GM12878 (cell line): ENCODE measurements at regions not wholly inside any gene's neighbourhood (a gene's known extent, or its start where the extent isn't known, plus 50 kb on each side); places are given as distances from the start of the nearest gene placed in this dataset.

Experiments
- ATAC-seq: fragments of 200-7000 bp; cut with Tn5 transposase; 3 replicates; pipeline ENCODE4 v1.9.1; 2020; ENCODE audit warnings: mild to moderate bottlenecking, moderate library complexity
- BruUV-seq: library from RNA; stranded (reverse); fragments of 400-500 nt; replicated peaks from 2 replicates; lab custom pipeline; 2021; lab: Mats Ljungman, UMichigan
- CTCF ChIA-PET: fragments of 300-600 bp; sonication (Branson Sonifier 250); formaldehyde crosslinking; extraction: SDS; loops from one replicate; lab custom pipeline; 2021; ENCODE audit warnings: inconsistent platforms; lab: Yijun Ruan, JAX
- POLR2A ChIA-PET: fragments of 350-600 bp; formaldehyde crosslinking; extraction: SDS; loops from one replicate; lab custom pipeline; 2021; ENCODE audit warnings: inconsistent platforms; lab: Charles Lee
- RAD21 ChIA-PET: fragments of 300-600 bp; sonication (Branson Sonifier 250); formaldehyde crosslinking; loops from one replicate; lab custom pipeline; 2023; ENCODE audit warnings: antibody characterized with exemption; ENCODE audit not compliant: unreplicated experiment; lab: Charles Lee
- SMC1A ChIA-PET: fragments of 300-600 bp; sonication (Branson Sonifier 250); formaldehyde crosslinking; loops from one replicate; lab custom pipeline; 2023; ENCODE audit not compliant: unreplicated experiment, uncharacterized antibody; lab: Charles Lee
- DNase-seq: peaks from one replicate; pipeline ENCODE4 v3.0.0-alpha.2; 2011; ENCODE audit warnings: low read depth, low spot score
- FAIRE-seq: peaks from 3 replicates; lab custom pipeline; 2011; peaks lifted over from hg19 to GRCh38; lab: Jason Lieb, UNC
- H2AFZ ChIP-seq: 2 replicates; pipeline ENCODE4 v1.6.0; 2011; ENCODE audit warnings: low read depth, low read length, control low read depth; ENCODE audit not compliant: control insufficient read depth
- H3K27ac ChIP-seq: 2 replicates; pipeline ENCODE4 v1.5.1; 2011; ENCODE audit warnings: control low read depth; ENCODE audit not compliant: control insufficient read depth, insufficient read depth
- H3K27me3 ChIP-seq, 2 experiments: replicated peaks in 1 of 2; 2 replicates each; pipeline versions ENCODE4 v1.6.0 to v1.6.1; 2011; ENCODE audit warnings: low read length in 1 of 2; ENCODE audit not compliant: control insufficient read depth in 2 of 2, insufficient read depth in 2 of 2
- H3K36me3 ChIP-seq, 2 experiments: 2 replicates each; pipeline ENCODE4 v1.5.1; 2011; ENCODE audit warnings: low read length in 1 of 2; ENCODE audit not compliant: control insufficient read depth in 2 of 2, insufficient read depth in 2 of 2
- H3K4me1 ChIP-seq: 2 replicates; pipeline ENCODE4 v1.6.1; 2011; ENCODE audit warnings: mild to moderate bottlenecking, low read length, moderate library complexity, mixed read lengths; ENCODE audit not compliant: control insufficient read depth, insufficient read depth
- H3K4me2 ChIP-seq: 2 replicates; pipeline ENCODE4 v1.6.0; 2011; ENCODE audit warnings: control low read depth; ENCODE audit not compliant: control insufficient read depth, insufficient read depth
- H3K4me3 ChIP-seq: fragments of 200-600 bp; sonication (generic); 2 replicates; pipeline ENCODE4 v1.5.1; 2016
- H3K79me2 ChIP-seq: 2 replicates; pipeline ENCODE4 v1.6.0; 2011; ENCODE audit warnings: low read length; ENCODE audit not compliant: control insufficient read depth, insufficient read depth
- H3K9ac ChIP-seq: 2 replicates; pipeline ENCODE4 v1.8.0; 2011; ENCODE audit warnings: low read length, control low read depth, mixed read lengths; ENCODE audit not compliant: control insufficient read depth, insufficient read depth
- H3K9me3 ChIP-seq: replicated peaks from 3 replicates; pipeline ENCODE4 v1.5.1; 2011; ENCODE audit warnings: mild to moderate bottlenecking, low read length; ENCODE audit not compliant: control insufficient read depth, insufficient read depth
- H4K20me1 ChIP-seq: 2 replicates; pipeline ENCODE4 v1.6.0; 2011; ENCODE audit not compliant: control insufficient read depth, insufficient read depth
- RCOR1 ChIP-seq: conservative IDR thresholded peaks from 2 replicates; pipeline ENCODE4 v1.6.1; 2012; ENCODE audit warnings: low read depth, low read length, improper control_type of control experiment
- SIX5 ChIP-seq: IDR thresholded peaks from 2 replicates; pipeline ENCODE4 v1.6.1; 2011; ENCODE audit warnings: mild to moderate bottlenecking, low read depth, low read length, moderate library complexity; ENCODE audit not compliant: severe bottlenecking
- SRF ChIP-seq, 2 experiments: IDR thresholded peaks; 2 replicates each; pipeline ENCODE4 v1.6.1; 2011; ENCODE audit warnings: low read depth in 2 of 2, low read length in 2 of 2, mild to moderate bottlenecking in 1 of 2, moderate library complexity in 1 of 2
- SUZ12 ChIP-seq: fragments of 200-600 bp; sonication (generic); IDR thresholded peaks from one replicate; pipeline ENCODE4 v1.6.1; 2018; ENCODE audit warnings: antibody characterized with exemption, mild to moderate bottlenecking; ENCODE audit not compliant: unreplicated experiment
- TCF3 ChIP-seq: IDR thresholded peaks from 2 replicates; pipeline ENCODE4 v1.6.1; 2012; ENCODE audit warnings: low read depth, mild to moderate bottlenecking, low read length, borderline replicate concordance; ENCODE audit not compliant: insufficient read depth
- WGBS: methylation state at CpG from one replicate; pipeline ENCODE4 v1.1.6; 2016; ENCODE audit warnings: low lambda C conversion rate; ENCODE audit not compliant: insufficient replicate concordance, insufficient coverage; ENCODE audit errors: missing lambda C conversion rate; 5-methylcytosine and 5-hydroxymethylcytosine counted together
- in situ Hi-C: fragments of 300-500 bp; cut with MboI; formaldehyde crosslinking; loops from 9 replicates; pipeline ENCODE4 v1.14.3; 2018; ENCODE audit warnings: mixed read lengths
- intact Hi-C: fragments of 100-400 bp; cut with micrococcal nuclease; formaldehyde crosslinking; loops from one replicate; pipeline ENCODE4 v1.14.2; 2022; ENCODE audit not compliant: unreplicated experiment
- TF ChIP-seq, protein P1 (sequence below): fragments of 450-650 bp; conservative IDR thresholded peaks from 2 replicates; pipeline ENCODE4 v1.6.1; 2017; ENCODE audit warnings: mild to moderate bottlenecking, moderate library complexity
- TF ChIP-seq, protein P2 (sequence below): fragments of 450-650 bp; formaldehyde crosslinking; IDR thresholded peaks from 2 replicates; pipeline ENCODE4 v1.4.0; 2022; ENCODE audit warnings: mild to moderate bottlenecking, moderate library complexity
- TF ChIP-seq, protein P3 (sequence below): fragments of 450-650 bp; IDR thresholded peaks from 2 replicates; pipeline ENCODE4 v1.6.1; 2017; ENCODE audit warnings: antibody characterized with exemption, mild to moderate bottlenecking, moderate library complexity
- TF ChIP-seq, protein P4 (sequence below): fragments of 450-650 bp; IDR thresholded peaks from 2 replicates; pipeline ENCODE4 v1.6.1; 2017; ENCODE audit warnings: mild to moderate bottlenecking, low read depth, inconsistent platforms; ENCODE audit not compliant: poor library complexity, severe bottlenecking
- TF ChIP-seq, protein P5 (sequence below): IDR thresholded peaks from 2 replicates; pipeline ENCODE4 v1.6.1; 2011; ENCODE audit warnings: mild to moderate bottlenecking, low read depth, low read length, moderate library complexity; ENCODE audit not compliant: insufficient replicate concordance

DNA sequence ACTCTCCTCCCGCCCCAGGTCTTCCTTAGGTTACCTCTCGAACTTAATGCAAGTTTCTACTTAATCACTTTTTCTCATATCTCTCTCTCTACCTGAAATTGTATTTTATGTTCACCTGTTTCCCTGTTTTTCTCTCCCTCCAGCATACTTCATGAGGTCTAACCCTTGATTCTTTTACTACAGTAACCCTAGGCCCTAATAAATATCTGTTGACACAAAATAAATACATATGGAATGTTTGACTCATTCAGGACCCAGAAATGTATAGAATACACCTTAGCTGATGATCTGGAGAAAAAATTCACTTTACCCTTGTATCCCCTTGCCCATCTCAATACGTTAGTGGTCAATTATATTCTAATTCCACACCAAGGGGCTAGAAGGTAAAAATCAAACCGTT lies 250.9 kb upstream of the PTGER4 start:
- H4K20me1 ChIP-seq, result no peaks in the 10 kb centered on the region
- H3K27me3 ChIP-seq, result no peaks in the 10 kb centered on the region
- ChIA-PET SMC1A (interaction anchor here (0.9 to 1.7 kb wide), 3 partner anchors 8 to 249 kb away, joined by 3 to 9 read pairs (median 3); no protein-coding TSS in a partner anchor), RAD21 (no interaction called here), POLR2A (no interaction called here), CTCF (interaction anchor here (1.5 kb wide), 1 partner anchor 13 kb away, joined by 3 read pairs; no protein-coding TSS in a partner anchor)
- no TSS peak for BruUV-seq
- H2AFZ ChIP-seq, result no peak overlapping the region
- in situ Hi-C loops (no loop called here), intact Hi-C loops (no loop called here)
- 81% methylated on average over 4 of the region's 4 CpGs for WGBS
- no peak overlapping the region for H3K4me3 ChIP-seq
- H3K9me3 ChIP-seq, result no peaks in the 10 kb centered on the region; the same call in 1 of the 3 replicates
- no peaks in the 10 kb centered on the region for H3K4me1 ChIP-seq
- H3K27ac ChIP-seq, result no peak overlapping the region
- no peaks in the 10 kb centered on the region for H3K79me2 ChIP-seq
- no peak overlapping the region for H3K4me2 ChIP-seq
- no peak for ATAC-seq
- H3K36me3 ChIP-seq, result no peaks in the 10 kb centered on the region
- H3K9ac ChIP-seq, result no peak overlapping the region
- DNase-seq, result no peak
- no peak for FAIRE-seq
- TF ChIP-seq SRF (IDR thresholded peaks at IDR 0.05; ENCODE audit: low read depth in 2 of 2, low read length in 2 of 2) (no peak), RCOR1 (no peak), SUZ12 (no peak), TCF3 (no peak), SIX5 (no peak)
- TF ChIP-seq, protein P1, sequence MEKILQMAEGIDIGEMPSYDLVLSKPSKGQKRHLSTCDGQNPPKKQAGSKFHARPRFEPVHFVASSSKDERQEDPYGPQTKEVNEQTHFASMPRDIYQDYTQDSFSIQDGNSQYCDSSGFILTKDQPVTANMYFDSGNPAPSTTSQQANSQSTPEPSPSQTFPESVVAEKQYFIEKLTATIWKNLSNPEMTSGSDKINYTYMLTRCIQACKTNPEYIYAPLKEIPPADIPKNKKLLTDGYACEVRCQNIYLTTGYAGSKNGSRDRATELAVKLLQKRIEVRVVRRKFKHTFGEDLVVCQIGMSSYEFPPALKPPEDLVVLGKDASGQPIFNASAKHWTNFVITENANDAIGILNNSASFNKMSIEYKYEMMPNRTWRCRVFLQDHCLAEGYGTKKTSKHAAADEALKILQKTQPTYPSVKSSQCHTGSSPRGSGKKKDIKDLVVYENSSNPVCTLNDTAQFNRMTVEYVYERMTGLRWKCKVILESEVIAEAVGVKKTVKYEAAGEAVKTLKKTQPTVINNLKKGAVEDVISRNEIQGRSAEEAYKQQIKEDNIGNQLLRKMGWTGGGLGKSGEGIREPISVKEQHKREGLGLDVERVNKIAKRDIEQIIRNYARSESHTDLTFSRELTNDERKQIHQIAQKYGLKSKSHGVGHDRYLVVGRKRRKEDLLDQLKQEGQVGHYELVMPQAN, result no peak
- TF ChIP-seq, protein P2, sequence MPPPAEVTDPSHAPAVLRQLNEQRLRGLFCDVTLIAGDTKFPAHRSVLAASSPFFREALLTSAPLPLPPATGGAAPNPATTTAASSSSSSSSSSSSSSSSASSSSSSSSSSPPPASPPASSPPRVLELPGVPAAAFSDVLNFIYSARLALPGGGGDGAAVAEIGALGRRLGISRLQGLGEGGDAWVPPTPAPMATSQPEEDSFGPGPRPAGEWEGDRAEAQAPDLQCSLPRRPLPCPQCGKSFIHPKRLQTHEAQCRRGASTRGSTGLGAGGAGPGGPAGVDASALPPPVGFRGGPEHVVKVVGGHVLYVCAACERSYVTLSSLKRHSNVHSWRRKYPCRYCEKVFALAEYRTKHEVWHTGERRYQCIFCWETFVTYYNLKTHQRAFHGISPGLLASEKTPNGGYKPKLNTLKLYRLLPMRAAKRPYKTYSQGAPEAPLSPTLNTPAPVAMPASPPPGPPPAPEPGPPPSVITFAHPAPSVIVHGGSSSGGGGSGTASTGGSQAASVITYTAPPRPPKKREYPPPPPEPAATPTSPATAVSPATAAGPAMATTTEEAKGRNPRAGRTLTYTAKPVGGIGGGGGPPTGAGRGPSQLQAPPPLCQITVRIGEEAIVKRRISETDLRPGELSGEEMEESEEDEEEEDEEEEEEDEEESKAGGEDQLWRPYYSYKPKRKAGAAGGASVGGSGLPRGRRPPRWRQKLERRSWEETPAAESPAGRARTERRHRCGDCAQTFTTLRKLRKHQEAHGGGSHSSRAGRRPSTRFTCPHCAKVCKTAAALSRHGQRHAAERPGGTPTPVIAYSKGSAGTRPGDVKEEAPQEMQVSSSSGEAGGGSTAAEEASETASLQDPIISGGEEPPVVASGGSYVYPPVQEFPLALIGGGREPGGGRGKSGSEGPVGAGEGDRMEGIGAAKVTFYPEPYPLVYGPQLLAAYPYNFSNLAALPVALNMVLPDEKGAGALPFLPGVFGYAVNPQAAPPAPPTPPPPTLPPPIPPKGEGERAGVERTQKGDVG (CRISPR knock-in tag), result no peak
- TF ChIP-seq, protein P3, sequence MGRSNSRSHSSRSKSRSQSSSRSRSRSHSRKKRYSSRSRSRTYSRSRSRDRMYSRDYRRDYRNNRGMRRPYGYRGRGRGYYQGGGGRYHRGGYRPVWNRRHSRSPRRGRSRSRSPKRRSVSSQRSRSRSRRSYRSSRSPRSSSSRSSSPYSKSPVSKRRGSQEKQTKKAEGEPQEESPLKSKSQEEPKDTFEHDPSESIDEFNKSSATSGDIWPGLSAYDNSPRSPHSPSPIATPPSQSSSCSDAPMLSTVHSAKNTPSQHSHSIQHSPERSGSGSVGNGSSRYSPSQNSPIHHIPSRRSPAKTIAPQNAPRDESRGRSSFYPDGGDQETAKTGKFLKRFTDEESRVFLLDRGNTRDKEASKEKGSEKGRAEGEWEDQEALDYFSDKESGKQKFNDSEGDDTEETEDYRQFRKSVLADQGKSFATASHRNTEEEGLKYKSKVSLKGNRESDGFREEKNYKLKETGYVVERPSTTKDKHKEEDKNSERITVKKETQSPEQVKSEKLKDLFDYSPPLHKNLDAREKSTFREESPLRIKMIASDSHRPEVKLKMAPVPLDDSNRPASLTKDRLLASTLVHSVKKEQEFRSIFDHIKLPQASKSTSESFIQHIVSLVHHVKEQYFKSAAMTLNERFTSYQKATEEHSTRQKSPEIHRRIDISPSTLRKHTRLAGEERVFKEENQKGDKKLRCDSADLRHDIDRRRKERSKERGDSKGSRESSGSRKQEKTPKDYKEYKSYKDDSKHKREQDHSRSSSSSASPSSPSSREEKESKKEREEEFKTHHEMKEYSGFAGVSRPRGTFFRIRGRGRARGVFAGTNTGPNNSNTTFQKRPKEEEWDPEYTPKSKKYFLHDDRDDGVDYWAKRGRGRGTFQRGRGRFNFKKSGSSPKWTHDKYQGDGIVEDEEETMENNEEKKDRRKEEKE, result no peak
- TF ChIP-seq, protein P4, sequence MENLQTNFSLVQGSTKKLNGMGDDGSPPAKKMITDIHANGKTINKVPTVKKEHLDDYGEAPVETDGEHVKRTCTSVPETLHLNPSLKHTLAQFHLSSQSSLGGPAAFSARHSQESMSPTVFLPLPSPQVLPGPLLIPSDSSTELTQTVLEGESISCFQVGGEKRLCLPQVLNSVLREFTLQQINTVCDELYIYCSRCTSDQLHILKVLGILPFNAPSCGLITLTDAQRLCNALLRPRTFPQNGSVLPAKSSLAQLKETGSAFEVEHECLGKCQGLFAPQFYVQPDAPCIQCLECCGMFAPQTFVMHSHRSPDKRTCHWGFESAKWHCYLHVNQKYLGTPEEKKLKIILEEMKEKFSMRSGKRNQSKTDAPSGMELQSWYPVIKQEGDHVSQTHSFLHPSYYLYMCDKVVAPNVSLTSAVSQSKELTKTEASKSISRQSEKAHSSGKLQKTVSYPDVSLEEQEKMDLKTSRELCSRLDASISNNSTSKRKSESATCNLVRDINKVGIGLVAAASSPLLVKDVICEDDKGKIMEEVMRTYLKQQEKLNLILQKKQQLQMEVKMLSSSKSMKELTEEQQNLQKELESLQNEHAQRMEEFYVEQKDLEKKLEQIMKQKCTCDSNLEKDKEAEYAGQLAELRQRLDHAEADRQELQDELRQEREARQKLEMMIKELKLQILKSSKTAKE, result no peak
- TF ChIP-seq, protein P5, sequence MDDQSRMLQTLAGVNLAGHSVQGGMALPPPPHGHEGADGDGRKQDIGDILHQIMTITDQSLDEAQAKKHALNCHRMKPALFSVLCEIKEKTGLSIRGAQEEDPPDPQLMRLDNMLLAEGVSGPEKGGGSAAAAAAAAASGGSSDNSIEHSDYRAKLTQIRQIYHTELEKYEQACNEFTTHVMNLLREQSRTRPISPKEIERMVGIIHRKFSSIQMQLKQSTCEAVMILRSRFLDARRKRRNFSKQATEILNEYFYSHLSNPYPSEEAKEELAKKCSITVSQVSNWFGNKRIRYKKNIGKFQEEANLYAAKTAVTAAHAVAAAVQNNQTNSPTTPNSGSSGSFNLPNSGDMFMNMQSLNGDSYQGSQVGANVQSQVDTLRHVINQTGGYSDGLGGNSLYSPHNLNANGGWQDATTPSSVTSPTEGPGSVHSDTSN, result no peak
